OCI-LY1 (cell line): ENCODE measurements at regions not wholly inside any gene's neighbourhood (a gene's known extent, or its start where the extent isn't known, plus 50 kb on each side); places are given as distances from the start of the nearest gene placed in this dataset.

Experiments used
- CTCF ChIP-seq: fragments of 200-600 bp; sonication (generic), shearing (Covaris generic); IDR thresholded peaks from 2 replicates; pipeline ENCODE4 v1.5.1; 2017; ENCODE audit warnings: mild to moderate bottlenecking, antibody characterized with exemption, low read length, moderate library complexity, mixed read lengths
- EZH2 ChIP-seq: fragments of 200-600 bp; sonication (generic), shearing (Covaris generic); IDR thresholded peaks from 2 replicates; pipeline ENCODE4 v1.8.0; 2017; ENCODE audit warnings: borderline replicate concordance, mixed run types, mild to moderate bottlenecking, antibody characterized with exemption, low read length, moderate library complexity, mixed read lengths

- no peak for TF ChIP-seq CTCF
- no peak for TF ChIP-seq EZH2
These were observed 503.5 kb downstream of the EDEM1 start for GRCh38 chr3:5690904-5691532.
